Activated T-cell treated with anti-CD3 and anti-CD28 coated beads, Interleukin-2, amount 50 U/mL, for 72 hours (primary cell): ENCODE measurements at regions not wholly inside any gene's neighbourhood (a gene's known extent, or its start where the extent isn't known, plus 50 kb on each side); places are given as distances from the start of the nearest gene placed in this dataset.
"Not testable (repeated sequence)": the region's sequence is repeated elsewhere in the genome, so short reads cannot be mapped to it uniquely, and the experiment has no call there.

Source experiments
- ATAC-seq, 2 donors: fragments of 150-1000 bp; cut with Tn5 transposase; replicated peaks in 1 of 2; 2 replicates each; pipeline ENCODE4 v1.10.0; 2021; ENCODE audit warnings: moderate library complexity in 2 of 2, mild to moderate bottlenecking in 1 of 2
- DNase-seq, 2 donors: peaks; one replicate each; pipeline ENCODE4 v3.0.0; 2021 to 2022; ENCODE audit warnings: mixed read lengths in 1 of 2
- H3K27ac Mint-ChIP-seq: one replicate; pipeline ENCODE4 v1.8.0; 2022; ENCODE audit warnings: mild to moderate bottlenecking, moderate library complexity, mixed read lengths
- H3K27me3 Mint-ChIP-seq: one replicate; pipeline ENCODE4 v1.8.0; 2022; ENCODE audit warnings: low read depth, mixed read lengths
- H3K36me3 Mint-ChIP-seq, 2 donors: one replicate each; pipeline ENCODE4 v1.8.0; 2022; ENCODE audit warnings: mixed read lengths in 2 of 2, mild to moderate bottlenecking in 1 of 2; ENCODE audit not compliant: insufficient read depth in 2 of 2
- H3K4me1 Mint-ChIP-seq: one replicate; pipeline ENCODE4 v1.8.0; 2022; ENCODE audit warnings: low read depth, mixed read lengths
- H3K4me3 Mint-ChIP-seq, 2 donors: one replicate each; pipeline ENCODE4 v1.8.0; 2022; ENCODE audit warnings: mild to moderate bottlenecking in 2 of 2, mixed read lengths in 2 of 2, moderate library complexity in 2 of 2
- H3K9me3 Mint-ChIP-seq, 2 donors: one replicate each; pipeline ENCODE4 v1.8.0; 2022; ENCODE audit warnings: mixed read lengths in 2 of 2

DNA sequence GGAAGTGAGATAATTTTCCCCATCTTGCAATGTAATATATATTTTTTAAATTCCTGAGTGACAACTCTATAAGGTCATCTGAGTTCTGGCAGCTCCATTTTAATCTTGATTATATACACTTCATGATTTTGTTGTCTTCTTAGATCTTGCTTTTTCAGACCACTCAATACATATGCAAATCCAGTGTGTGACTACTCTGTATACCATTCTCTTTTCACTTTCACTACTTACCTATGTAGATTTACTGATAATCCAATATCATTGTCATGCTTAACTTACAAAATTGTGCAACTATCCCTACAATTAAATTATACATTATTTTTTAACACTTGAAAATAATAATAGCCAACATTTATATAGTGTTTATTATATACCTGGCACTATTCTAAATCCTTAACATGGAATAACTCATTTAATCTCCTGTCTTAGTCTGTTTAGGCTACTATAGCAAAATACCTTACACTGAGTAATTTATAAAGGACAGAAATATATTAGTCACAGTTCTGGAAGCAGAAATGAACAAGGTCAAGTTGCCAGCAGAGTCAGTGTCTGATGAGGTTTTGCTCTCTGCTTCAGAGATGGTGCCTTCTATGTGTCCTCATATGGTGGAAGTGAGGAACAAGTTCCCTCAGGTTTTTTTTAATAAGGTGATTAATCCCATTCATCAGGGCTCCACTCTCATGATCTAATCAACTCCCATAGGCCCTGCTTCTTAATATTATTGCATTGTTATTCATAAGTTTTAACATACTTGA is 338.5 kb downstream of the TUSC7 start:
- Mint-ChIP-seq H3K36me3 (no peaks in the 10 kb centered on the region), H3K27ac (no peak overlapping the region), H3K9me3 (peaks cover 1 to 2% of the 10 kb centered on the region in 2 donors), H3K4me1 (no peaks in the 10 kb centered on the region), H3K27me3 (no peaks in the 10 kb centered on the region), H3K4me3 (no peak overlapping the region)
- no peak for DNase-seq
- ATAC-seq = no peak

DNA sequence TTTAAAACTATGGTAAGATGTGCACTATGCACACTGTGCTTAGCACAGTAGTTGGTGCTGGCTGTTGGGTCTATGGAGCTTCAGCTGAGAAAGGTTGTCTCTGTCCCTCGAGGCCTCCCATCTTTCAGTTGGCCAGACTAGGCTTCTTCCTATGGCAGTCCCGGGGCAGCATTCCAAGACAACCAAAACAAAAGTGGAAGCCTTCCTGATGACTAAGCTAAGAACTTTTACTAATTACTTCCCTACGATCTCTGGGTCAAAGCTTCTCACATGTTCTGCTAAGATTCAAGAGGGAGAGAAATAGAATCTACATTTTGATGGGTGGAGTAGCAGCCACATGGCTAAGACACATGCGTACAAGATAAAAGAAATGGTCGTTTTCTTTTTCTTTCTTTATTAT is 342.8 kb downstream of the TUSC7 start:
- H3K27ac Mint-ChIP-seq = no peak overlapping the region
- DNase-seq = no peak
- H3K4me1 Mint-ChIP-seq = no peaks in the 10 kb centered on the region
- no peak overlapping the region for H3K4me3 Mint-ChIP-seq
- peaks cover 1 to 2% of the 10 kb centered on the region in 2 donors for H3K9me3 Mint-ChIP-seq
- no peaks in the 10 kb centered on the region for H3K27me3 Mint-ChIP-seq
- H3K36me3 Mint-ChIP-seq = no peaks in the 10 kb centered on the region
- no peak for ATAC-seq

DNA sequence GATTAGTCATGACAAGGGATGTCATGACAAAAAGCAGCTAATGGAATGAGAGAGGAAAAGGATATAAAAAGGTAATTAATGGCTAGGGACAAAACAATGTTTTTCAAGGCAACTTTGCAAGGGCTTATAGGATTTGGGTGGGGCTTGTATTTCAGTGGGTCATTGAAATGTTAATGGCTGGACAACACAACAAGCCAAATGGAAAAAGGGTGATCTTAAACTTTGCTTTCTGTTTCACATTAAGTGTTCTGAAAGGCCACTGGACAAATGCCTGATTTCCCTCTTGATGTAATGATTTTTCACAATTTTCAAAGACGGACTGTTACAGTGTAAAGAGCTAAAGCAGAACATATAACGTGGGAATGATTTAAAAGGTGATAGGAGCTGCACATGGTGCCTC is 345.0 kb downstream of the TUSC7 start:
- Mint-ChIP-seq H3K4me3 (no peak overlapping the region), H3K4me1 (no peaks in the 10 kb centered on the region), H3K27me3 (no peaks in the 10 kb centered on the region)

DNA sequence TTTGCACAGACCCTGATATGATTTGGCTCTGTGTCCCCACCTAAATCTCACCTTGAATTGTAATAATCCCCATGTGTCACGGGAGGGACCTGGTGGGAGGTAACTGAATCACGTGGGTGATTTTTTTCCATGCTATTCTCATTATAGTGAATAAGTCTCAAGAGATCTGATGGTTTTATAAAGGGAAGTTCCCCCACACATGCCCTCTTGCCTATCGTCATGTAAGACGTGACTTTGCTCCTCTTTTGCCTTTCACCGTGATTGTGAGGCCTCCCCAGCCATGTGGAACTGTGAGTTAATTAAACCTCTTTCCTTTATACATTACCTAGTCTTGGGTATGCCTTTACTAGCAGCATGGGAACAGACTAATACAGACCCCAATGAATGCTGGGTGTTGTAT is 347.4 kb downstream of the TUSC7 start:
- H3K4me3 Mint-ChIP-seq, H3K27ac Mint-ChIP-seq, DNase-seq, H3K27me3 Mint-ChIP-seq, ATAC-seq, H3K9me3 Mint-ChIP-seq, H3K4me1 Mint-ChIP-seq, H3K36me3 Mint-ChIP-seq: not testable (repeated sequence)

More for the DNA sequence above, 345.0 kb downstream of the TUSC7 start:
- peaks cover 0 to 1% of the 10 kb centered on the region in 2 donors for H3K9me3 Mint-ChIP-seq
- ATAC-seq = no peak
- H3K36me3 Mint-ChIP-seq = no peaks in the 10 kb centered on the region
- no peak overlapping the region for H3K27ac Mint-ChIP-seq
- DNase-seq = no peak

DNA sequence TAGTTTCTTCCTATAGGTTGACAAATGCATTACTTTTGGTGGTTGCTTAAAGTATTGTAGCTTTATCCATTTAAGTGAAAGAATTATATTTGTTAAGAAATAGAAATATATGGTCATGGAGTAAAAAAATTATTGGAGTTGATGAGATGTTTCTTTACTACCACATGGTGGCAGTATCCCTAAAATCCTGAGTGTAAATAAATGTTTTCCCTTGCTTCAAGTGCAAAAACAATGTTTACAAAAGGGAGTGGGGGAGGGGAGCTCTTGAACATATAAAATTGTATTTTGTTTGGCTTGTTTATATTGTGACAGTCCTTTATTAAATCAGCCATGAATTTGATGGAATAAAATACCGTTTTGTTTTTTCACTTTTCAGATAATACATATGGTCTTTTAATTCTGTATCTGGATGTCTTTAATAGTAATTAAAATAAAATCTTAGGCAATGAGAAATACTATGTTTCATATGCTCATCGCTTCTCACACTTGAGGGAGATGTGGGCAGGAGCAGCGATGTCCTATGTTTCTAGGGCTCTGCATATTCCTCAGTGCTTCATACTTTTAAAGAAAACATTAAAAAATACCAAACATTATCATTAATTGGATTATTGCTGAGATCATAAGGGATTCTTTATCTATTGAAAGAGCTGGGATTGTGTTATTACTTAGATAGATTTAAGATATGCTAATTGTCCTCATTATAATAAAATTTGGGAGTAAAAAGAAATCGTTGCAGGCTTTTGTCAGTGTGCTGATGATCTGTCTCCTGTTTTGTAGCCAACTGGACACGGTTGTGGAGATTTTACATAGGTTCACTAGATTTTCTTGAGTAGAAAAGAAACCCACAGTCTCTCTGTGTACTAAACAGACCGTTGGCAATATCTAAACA is 349.7 kb downstream of the TUSC7 start:
- Mint-ChIP-seq H3K27me3 (no peaks in the 10 kb centered on the region), H3K27ac (no peak overlapping the region), H3K9me3 (no peaks in the 10 kb centered on the region), H3K4me3 (no peak overlapping the region), H3K36me3 (no peaks in the 10 kb centered on the region), H3K4me1 (no peaks in the 10 kb centered on the region)
- no peak for ATAC-seq
- DNase-seq = no peak

DNA sequence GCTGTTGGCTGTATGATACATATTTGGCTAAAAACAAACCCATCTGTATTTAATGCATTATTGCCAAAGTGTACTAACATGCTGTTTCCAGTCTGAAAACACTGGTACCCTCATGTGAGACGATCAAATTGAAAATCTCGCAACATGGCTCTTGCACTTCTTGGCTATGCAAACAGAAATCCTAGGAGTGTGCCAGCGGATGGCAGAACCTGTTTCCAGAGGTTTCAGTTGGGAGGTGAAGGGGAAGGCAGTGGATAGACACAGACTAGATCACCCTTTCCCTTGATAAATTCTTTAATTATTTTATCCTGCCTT is 350.3 kb downstream of the TUSC7 start:
- H3K9me3 Mint-ChIP-seq = no peaks in the 10 kb centered on the region
- ATAC-seq (no peak), DNase-seq (no peak)
- H3K27me3 Mint-ChIP-seq = no peaks in the 10 kb centered on the region
- no peaks in the 10 kb centered on the region for H3K4me1 Mint-ChIP-seq
- no peak overlapping the region for H3K4me3 Mint-ChIP-seq
- H3K27ac Mint-ChIP-seq = no peak overlapping the region
- H3K36me3 Mint-ChIP-seq = no peaks in the 10 kb centered on the region

DNA sequence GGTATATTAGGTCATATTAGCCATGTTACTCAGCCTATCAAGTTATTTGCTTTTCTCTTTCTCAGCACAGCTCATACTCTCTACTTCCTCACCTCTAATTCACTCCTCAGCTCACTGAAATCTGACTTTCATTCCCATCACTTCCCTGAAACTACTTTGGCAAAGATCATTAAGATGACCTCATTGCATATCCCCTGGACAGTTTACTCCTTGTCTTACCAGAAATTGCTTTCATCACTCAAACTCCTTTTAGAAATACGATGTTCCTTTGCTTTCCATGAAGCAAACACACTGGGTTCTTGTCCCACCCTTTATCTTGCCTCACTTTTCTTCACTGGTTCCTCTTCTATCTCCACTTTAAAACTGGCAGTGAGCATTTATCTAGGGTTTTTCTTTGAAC is 354.4 kb downstream of the TUSC7 start:
- H3K4me3 Mint-ChIP-seq = no peak overlapping the region
- no peak for DNase-seq
- H3K27ac Mint-ChIP-seq = no peak overlapping the region
- H3K27me3 Mint-ChIP-seq = no peaks in the 10 kb centered on the region
- peaks cover 0 to 3% of the 10 kb centered on the region in 2 donors for H3K9me3 Mint-ChIP-seq
- no peak for ATAC-seq
- H3K4me1 Mint-ChIP-seq = no peaks in the 10 kb centered on the region
- no peaks in the 10 kb centered on the region for H3K36me3 Mint-ChIP-seq

DNA sequence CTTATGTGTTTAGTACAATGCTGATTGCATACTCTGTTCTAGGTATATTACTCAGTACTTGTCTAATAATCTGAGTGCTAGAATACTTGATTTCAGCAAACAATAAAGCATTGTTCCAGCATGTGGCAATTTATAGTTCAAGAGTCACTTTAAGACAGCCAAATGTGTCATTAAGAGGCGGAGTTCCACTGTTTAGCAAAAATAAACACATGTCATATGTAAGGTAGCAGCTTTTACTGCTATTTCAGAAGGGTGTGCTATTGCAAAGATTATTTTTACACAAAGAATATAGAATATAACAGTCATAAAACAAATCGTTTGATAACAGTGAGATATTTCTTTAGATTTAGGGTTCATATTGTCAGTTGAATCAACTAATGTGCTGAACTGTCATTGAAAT is 358.7 kb downstream of the TUSC7 start:
- ATAC-seq (no peak), DNase-seq (no peak)
- Mint-ChIP-seq H3K9me3 (peaks cover 0 to 7% of the 10 kb centered on the region in 2 donors), H3K36me3 (no peaks in the 10 kb centered on the region), H3K4me3 (no peak overlapping the region), H3K4me1 (no peaks in the 10 kb centered on the region), H3K27me3 (no peaks in the 10 kb centered on the region), H3K27ac (no peak overlapping the region)

DNA sequence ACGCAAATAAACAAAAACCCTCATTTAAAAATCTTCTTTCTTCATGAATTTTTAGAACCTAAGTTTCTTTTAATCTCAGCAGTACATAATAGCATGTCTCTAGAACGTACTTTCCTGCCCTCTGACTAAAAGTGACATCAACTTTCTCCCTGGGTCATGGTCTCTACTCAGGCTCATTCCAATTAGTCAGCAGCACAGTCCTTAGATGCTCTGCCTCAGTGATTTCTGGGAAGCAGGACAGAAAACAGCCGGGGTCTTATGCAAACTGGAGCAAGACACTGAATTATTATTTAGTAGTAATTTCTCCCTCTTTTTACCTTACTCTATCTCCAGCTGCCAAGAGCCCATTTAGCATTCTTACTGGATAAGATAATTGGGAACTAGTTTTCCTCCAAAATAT is 365.2 kb downstream of the TUSC7 start:
- Mint-ChIP-seq H3K9me3 (peaks cover 1 to 2% of the 10 kb centered on the region in 2 donors), H3K27ac (no peak overlapping the region), H3K36me3 (no peaks in the 10 kb centered on the region), H3K27me3 (no peaks in the 10 kb centered on the region), H3K4me3 (no peak overlapping the region), H3K4me1 (no peaks in the 10 kb centered on the region)
- DNase-seq = no peak
- no peak for ATAC-seq

DNA sequence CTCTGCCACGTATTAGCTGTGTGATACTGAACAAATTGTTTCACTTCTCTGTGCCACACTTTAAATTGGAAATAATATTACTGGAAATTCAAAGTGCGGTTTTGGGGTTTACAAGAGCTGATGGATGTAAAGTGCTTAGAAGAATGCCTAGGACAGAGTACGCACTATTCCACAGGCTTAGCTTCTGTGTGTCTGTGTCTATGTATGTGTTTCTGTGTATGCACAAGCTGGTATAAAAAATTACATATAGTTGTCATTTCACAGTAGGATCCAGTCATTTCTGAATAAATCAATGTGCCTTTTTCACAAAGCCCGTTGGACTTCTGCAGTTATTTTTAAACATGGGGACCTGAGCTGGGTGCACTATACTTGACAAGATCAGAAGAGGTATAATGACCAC is 370.4 kb downstream of the TUSC7 start:
- Mint-ChIP-seq H3K4me3 (no peak overlapping the region), H3K27me3 (no peaks in the 10 kb centered on the region)
- no peak for ATAC-seq

DNA sequence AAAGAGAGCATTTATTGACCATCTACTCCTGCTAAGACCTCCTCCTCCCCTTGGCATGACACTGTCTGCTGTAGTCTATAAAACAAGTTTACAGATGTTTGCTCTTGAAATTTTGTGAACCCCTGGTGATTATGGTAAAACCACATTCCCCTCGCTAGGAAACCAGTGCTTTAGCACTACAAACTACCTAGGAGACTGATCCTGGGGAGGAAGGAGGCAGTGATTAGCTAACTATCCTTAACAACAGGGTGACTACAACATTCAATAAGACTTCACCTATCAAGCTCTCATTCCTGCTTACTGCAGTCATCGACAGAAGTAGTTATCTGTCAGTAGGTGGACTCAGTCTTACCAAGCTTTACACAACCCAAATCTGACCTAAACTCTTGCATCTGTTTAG is 371.3 kb downstream of the TUSC7 start:
- ATAC-seq = no peak
- no peaks in the 10 kb centered on the region for H3K27me3 Mint-ChIP-seq
- peaks cover 0 to under 1% of the 10 kb centered on the region in 2 donors for H3K36me3 Mint-ChIP-seq

More for the DNA sequence above, 370.4 kb downstream of the TUSC7 start:
- Mint-ChIP-seq H3K9me3 (peaks cover 7 to 17% of the 10 kb centered on the region in 2 donors), H3K36me3 (no peaks in the 10 kb centered on the region), H3K27ac (no peak overlapping the region), H3K4me1 (no peaks in the 10 kb centered on the region)
- no peak for DNase-seq

DNA sequence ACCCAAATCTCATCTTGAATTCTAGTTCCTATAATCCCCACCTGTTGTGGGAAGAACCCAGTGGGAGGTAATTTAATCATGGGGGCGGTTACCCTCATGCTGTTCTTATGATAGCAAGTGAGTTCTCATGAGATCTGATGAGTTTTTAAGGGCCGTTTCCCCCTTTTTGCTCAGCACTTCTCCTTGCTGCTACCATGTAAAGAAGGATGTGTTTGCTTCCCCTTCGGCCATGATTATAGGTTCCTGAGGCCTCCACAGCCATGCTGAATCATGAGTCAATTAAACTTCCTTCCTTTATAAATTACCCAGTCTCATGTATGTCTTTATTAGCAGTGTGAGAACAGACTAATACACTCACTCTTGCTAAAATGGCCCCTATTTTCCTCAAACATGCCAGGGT is 374.7 kb downstream of the TUSC7 start:
- Mint-ChIP-seq H3K4me1 (no peaks in the 10 kb centered on the region), H3K27me3 (no peaks in the 10 kb centered on the region), H3K4me3 (no peak overlapping the region), H3K9me3 (peaks cover 15 to 20% of the 10 kb centered on the region in 2 donors), H3K27ac (no peak overlapping the region), H3K36me3 (peaks cover 0 to 1% of the 10 kb centered on the region in 2 donors)
- ATAC-seq (no peak), DNase-seq (no peak)

More for the DNA sequence above, 371.3 kb downstream of the TUSC7 start:
- Mint-ChIP-seq H3K9me3 (peaks cover 11 to 15% of the 10 kb centered on the region in 2 donors), H3K4me3 (no peak overlapping the region), H3K27ac (no peak overlapping the region), H3K4me1 (no peaks in the 10 kb centered on the region)
- no peak for DNase-seq

DNA sequence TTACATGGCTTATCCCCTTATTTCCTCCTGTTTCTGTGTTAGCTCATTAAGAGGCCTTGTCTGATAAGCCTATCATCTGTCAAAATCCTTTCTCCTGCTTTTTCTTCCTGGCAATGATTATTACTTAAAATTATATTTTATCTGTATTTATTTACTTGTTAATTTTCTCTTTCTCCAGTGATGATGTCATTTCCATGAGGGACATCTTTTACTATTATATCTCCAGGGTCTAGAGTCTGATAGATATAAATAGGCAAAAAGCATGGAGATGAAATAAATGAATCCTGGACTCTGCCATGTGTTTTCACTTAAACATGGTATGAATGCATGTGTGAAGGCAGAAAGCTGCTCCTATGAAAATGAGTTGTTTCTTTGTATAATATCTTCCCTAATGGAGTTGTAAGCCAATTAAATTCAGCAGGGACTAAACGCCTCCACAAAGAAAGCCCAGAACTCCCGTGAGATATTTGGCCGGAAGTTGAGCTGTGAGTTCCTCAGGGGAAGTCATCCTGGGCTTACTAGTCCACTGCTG is 375.2 kb downstream of the TUSC7 start:
- Mint-ChIP-seq H3K36me3 (peaks cover 0 to 1% of the 10 kb centered on the region in 2 donors), H3K27me3 (no peaks in the 10 kb centered on the region), H3K9me3 (peaks cover 15 to 20% of the 10 kb centered on the region in 2 donors), H3K27ac (no peak overlapping the region), H3K4me1 (no peaks in the 10 kb centered on the region), H3K4me3 (no peak overlapping the region)
- no peak for DNase-seq
- ATAC-seq = no peak
